ENCODE measurements at regions not wholly inside any gene's neighbourhood (a gene's known extent, or its start where the extent isn't known, plus 50 kb on each side); places are given as distances from the start of the nearest gene placed in this dataset.

DNA sequence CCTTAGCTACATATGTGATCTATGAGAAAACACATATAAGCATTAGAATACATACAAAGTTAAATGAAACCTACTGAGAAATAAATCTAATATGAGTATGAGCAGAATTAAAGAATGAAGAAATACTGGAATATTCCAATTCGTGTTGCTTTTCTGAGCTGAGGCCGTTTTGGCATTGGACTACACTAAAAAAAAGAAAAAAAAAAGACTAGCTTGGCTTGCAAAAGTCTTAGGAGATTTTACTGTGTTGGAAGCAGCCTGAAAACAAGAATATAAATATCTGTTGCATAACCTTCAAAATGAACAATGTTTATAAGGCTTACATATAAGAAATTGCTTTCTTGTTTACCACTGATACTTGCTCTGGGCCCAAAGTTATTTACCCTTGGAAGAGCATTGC is 562.8 kb downstream of the TMEM182 start:
- TF ChIP-seq HNF4G (IDR thresholded peaks at IDR 0.05) (no peak), TAF1 (conservative IDR thresholded peaks at IDR 0.05) (no peak), YY1 (IDR thresholded peaks at IDR 0.05) (no peak), FOXA1 (IDR thresholded peaks at IDR 0.05) (no peak)
- TF ChIP-seq, protein P1, sequence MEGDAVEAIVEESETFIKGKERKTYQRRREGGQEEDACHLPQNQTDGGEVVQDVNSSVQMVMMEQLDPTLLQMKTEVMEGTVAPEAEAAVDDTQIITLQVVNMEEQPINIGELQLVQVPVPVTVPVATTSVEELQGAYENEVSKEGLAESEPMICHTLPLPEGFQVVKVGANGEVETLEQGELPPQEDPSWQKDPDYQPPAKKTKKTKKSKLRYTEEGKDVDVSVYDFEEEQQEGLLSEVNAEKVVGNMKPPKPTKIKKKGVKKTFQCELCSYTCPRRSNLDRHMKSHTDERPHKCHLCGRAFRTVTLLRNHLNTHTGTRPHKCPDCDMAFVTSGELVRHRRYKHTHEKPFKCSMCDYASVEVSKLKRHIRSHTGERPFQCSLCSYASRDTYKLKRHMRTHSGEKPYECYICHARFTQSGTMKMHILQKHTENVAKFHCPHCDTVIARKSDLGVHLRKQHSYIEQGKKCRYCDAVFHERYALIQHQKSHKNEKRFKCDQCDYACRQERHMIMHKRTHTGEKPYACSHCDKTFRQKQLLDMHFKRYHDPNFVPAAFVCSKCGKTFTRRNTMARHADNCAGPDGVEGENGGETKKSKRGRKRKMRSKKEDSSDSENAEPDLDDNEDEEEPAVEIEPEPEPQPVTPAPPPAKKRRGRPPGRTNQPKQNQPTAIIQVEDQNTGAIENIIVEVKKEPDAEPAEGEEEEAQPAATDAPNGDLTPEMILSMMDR (IDR thresholded peaks at IDR 0.05; ENCODE audit: low read depth, low read length, missing input control): no peak
